ENCODE measurements at regions not wholly inside any gene's neighbourhood (a gene's known extent, or its start where the extent isn't known, plus 50 kb on each side); places are given as distances from the start of the nearest gene placed in this dataset.
"Not testable (repeated sequence)": the region's sequence is repeated elsewhere in the genome, so short reads cannot be mapped to it uniquely, and the experiment has no call there.

GRCh38 chr21:23020969-23021368, 2022.8 kb downstream of the NCAM2 start:
- no peak for DNase-seq

GRCh38 chr21:23021481-23021880, 2023.3 kb downstream of the NCAM2 start:
- no peak for DNase-seq

- no peak for DNase-seq
These were observed 2028.7 kb downstream of the NCAM2 start for GRCh38 chr21:23026878-23027277.

- no peak for DNase-seq
These were observed 2041.6 kb downstream of the NCAM2 start for GRCh38 chr21:23039846-23040245.

GRCh38 chr21:23045955-23046354, 2047.7 kb downstream of the NCAM2 start:
- no peak for DNase-seq

GRCh38 chr21:23067672-23068071, 2069.5 kb downstream of the NCAM2 start:
- DNase-seq, result no peak

- DNase-seq, result no peak
These were observed 2085.0 kb downstream of the NCAM2 start for GRCh38 chr21:23083242-23083641.

GRCh38 chr21:23093259-23093658, 2095.1 kb downstream of the NCAM2 start:
- no peak for DNase-seq

- no peak for DNase-seq
These were observed 2101.0 kb downstream of the NCAM2 start for GRCh38 chr21:23099185-23099584.

GRCh38 chr21:23101111-23101510, 2102.9 kb downstream of the NCAM2 start:
- no peak for DNase-seq

GRCh38 chr21:23108533-23108932, 2110.3 kb downstream of the NCAM2 start:
- no peak for DNase-seq

- DNase-seq, result no peak
These were observed 2112.9 kb downstream of the NCAM2 start for GRCh38 chr21:23111070-23111600.

GRCh38 chr21:23119491-23119890, 2121.3 kb downstream of the NCAM2 start:
- no peak for DNase-seq

GRCh38 chr21:23127973-23128372, 2129.8 kb downstream of the NCAM2 start:
- no peak for DNase-seq

- no peak for DNase-seq
These were observed 2132.1 kb downstream of the NCAM2 start for GRCh38 chr21:23130308-23130707.

GRCh38 chr21:23131177-23131576, 2133.0 kb downstream of the NCAM2 start:
- no peak for DNase-seq

GRCh38 chr21:23138797-23139196, 2140.6 kb downstream of the NCAM2 start:
- no peak for DNase-seq

GRCh38 chr21:23152130-23152529, 2153.9 kb downstream of the NCAM2 start:
- DNase-seq, result no peak

- DNase-seq, result not testable (repeated sequence)
These were observed 2155.6 kb downstream of the NCAM2 start for GRCh38 chr21:23153842-23154241.

GRCh38 chr21:23155281-23155680, 2157.1 kb downstream of the NCAM2 start:
- DNase-seq, result no peak

- DNase-seq, result no peak
These were observed 2162.7 kb downstream of the NCAM2 start for GRCh38 chr21:23160914-23161313.

GRCh38 chr21:23162198-23162946, 2164.2 kb downstream of the NCAM2 start:
- no peak for DNase-seq
